ENCODE measurements at regions not wholly inside any gene's neighbourhood (a gene's known extent, or its start where the extent isn't known, plus 50 kb on each side); places are given as distances from the start of the nearest gene placed in this dataset.

- Histone ChIP-seq H3K27me3 (no peaks in the 10 kb centered on the region), H3K4me1 (no peaks in the 10 kb centered on the region), H3K27ac (no peak overlapping the region), H3K9me3 (no peaks in the 10 kb centered on the region), H3K36me3 (no peaks in the 10 kb centered on the region), H3K4me3 (no peak overlapping the region)
- no peak for TF ChIP-seq CTCF (IDR thresholded peaks at IDR 0.05)
- intact Hi-C loops (cut with DNase I; ENCODE audit: low total_unique reads): no loop called here
- no peak for DNase-seq
Measured at GRCh38 chr16:80081846-80082245, 458.9 kb upstream of the DYNLRB2 start.

GRCh38 chr16:80080287-80080851, 460.4 kb upstream of the DYNLRB2 start:
- Histone ChIP-seq H3K4me3 (no peak overlapping the region), H3K27ac (no peak overlapping the region), H3K9me3 (no peaks in the 10 kb centered on the region), H3K4me1 (no peaks in the 10 kb centered on the region), H3K27me3 (no peaks in the 10 kb centered on the region), H3K36me3 (no peaks in the 10 kb centered on the region)
- no peak for DNase-seq
- intact Hi-C loops (cut with DNase I; ENCODE audit: low total_unique reads): no loop called here
- TF ChIP-seq CTCF (IDR thresholded peaks at IDR 0.05): no peak

- Histone ChIP-seq H3K9me3 (no peaks in the 10 kb centered on the region), H3K4me1 (no peaks in the 10 kb centered on the region), H3K27me3 (no peaks in the 10 kb centered on the region), H3K27ac (no peak overlapping the region), H3K36me3 (no peaks in the 10 kb centered on the region), H3K4me3 (no peak overlapping the region)
- TF ChIP-seq CTCF (IDR thresholded peaks at IDR 0.05): no peak
- intact Hi-C loops (cut with DNase I; ENCODE audit: low total_unique reads): no loop called here
- DNase-seq: no peak
Measured at GRCh38 chr16:80079072-80079471, 461.7 kb upstream of the DYNLRB2 start.

GRCh38 chr16:80077696-80078095, 463.1 kb upstream of the DYNLRB2 start:
- Histone ChIP-seq H3K36me3 (no peaks in the 10 kb centered on the region), H3K27ac (no peak overlapping the region), H3K4me3 (no peak overlapping the region), H3K4me1 (no peaks in the 10 kb centered on the region), H3K27me3 (no peaks in the 10 kb centered on the region), H3K9me3 (no peaks in the 10 kb centered on the region)
- DNase-seq: no peak
- intact Hi-C loops (cut with DNase I; ENCODE audit: low total_unique reads): no loop called here
- no peak for TF ChIP-seq CTCF (IDR thresholded peaks at IDR 0.05)

- Histone ChIP-seq H3K36me3 (no peaks in the 10 kb centered on the region), H3K27me3 (no peaks in the 10 kb centered on the region), H3K9me3 (no peaks in the 10 kb centered on the region), H3K27ac (no peak overlapping the region), H3K4me1 (no peaks in the 10 kb centered on the region), H3K4me3 (no peak overlapping the region)
- intact Hi-C loops (cut with DNase I; ENCODE audit: low total_unique reads): no loop called here
- no peak for TF ChIP-seq CTCF (IDR thresholded peaks at IDR 0.05)
- DNase-seq: no peak
Measured at GRCh38 chr16:80074329-80074728, 466.5 kb upstream of the DYNLRB2 start.

- no peak overlapping the region for H3K27ac ChIP-seq
- H3K4me3 ChIP-seq: no peak overlapping the region
- no peak for TF ChIP-seq CTCF (IDR thresholded peaks at IDR 0.05)
- no peak for DNase-seq
- H3K4me1 ChIP-seq: no peaks in the 10 kb centered on the region
- intact Hi-C loops (cut with DNase I; ENCODE audit: low total_unique reads): no loop called here
- no peaks in the 10 kb centered on the region for H3K27me3 ChIP-seq
- H3K36me3 ChIP-seq: no peaks in the 10 kb centered on the region
- no peaks in the 10 kb centered on the region for H3K9me3 ChIP-seq
Measured at GRCh38 chr16:80071964-80072456, 468.8 kb upstream of the DYNLRB2 start.
